BLaER1 treated with 17β-estradiol and CSF1 and Interleukin-3, amounts not matched to agents 10 nM and 100 nM (cell line): ENCODE measurements at regions not wholly inside any gene's neighbourhood (a gene's known extent, or its start where the extent isn't known, plus 50 kb on each side); places are given as distances from the start of the nearest gene placed in this dataset.
A peak's percentile ranks its signal among the peaks of the same experiment; 100 is the strongest.

Experiments used
- H3K27ac ChIP-seq, 11 experiments: shearing (Covaris generic); formaldehyde crosslinking; 2 replicates each; pipeline ENCODE4 v1.8.1; 2022
- H3K27me3 ChIP-seq, 11 experiments: shearing (Covaris generic); formaldehyde crosslinking; 2 replicates each; pipeline ENCODE4 v1.8.1; 2022
- H3K36me3 ChIP-seq, 11 experiments: shearing (Covaris generic); formaldehyde crosslinking; 2 replicates each; pipeline ENCODE4 v1.8.1; 2022
- H3K4me1 ChIP-seq, 10 experiments: shearing (Covaris generic); formaldehyde crosslinking; 2 replicates each; pipeline ENCODE4 v1.8.1; 2022
- H3K4me2 ChIP-seq, 11 experiments: shearing (Covaris generic); formaldehyde crosslinking; 2 replicates each; pipeline ENCODE4 v1.8.1; 2022
- H3K4me3 ChIP-seq, 10 experiments: shearing (Covaris generic); formaldehyde crosslinking; 2 replicates each; pipeline ENCODE4 v1.8.1; 2022
- H3K9ac ChIP-seq, 11 experiments: shearing (Covaris generic); formaldehyde crosslinking; 2 replicates each; pipeline ENCODE4 v1.8.1; 2022
- H3K9me3 ChIP-seq, 11 experiments: shearing (Covaris generic); formaldehyde crosslinking; replicated peaks in 1 of 11; 2 replicates each; pipeline ENCODE4 v1.8.1; 2022
- H4K20me1 ChIP-seq, 11 experiments: shearing (Covaris generic); formaldehyde crosslinking; 2 replicates each; pipeline ENCODE4 v1.8.1; 2022
- Cebpa-rat ChIP-seq, 11 experiments: shearing (Covaris generic); IDR thresholded peaks; 2 replicates each; pipeline ENCODE4 v1.8.1; 2022

DNA sequence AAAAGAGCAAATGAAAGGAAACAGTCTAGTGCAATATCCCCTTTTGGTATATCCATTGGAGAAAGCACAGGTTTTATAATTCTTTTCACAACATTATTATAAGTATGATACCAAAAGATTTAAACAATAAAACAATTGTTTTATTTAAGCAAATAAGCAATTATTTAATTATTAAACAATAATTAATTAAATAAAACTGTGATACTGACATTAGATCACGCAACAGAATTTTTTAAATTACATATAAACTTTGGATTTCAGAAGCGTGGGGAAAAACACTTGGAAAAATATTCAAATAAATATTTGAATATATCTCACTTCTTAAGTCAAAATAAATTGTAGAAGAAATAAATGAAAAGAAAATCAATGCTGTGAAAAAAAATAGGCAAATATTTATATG is 76.2 kb upstream of the STXBP5 start:
- Histone ChIP-seq H3K4me2 (no peak overlapping the region), H3K9ac (no peak overlapping the region), H3K36me3 (no peaks in the 10 kb centered on the region), H3K4me1 (no peaks in the 10 kb centered on the region), H3K4me3 (no peak overlapping the region), H4K20me1 (no peaks in the 10 kb centered on the region), H3K27ac (no peak overlapping the region), H3K27me3 (no peaks in the 10 kb centered on the region), H3K9me3 (no peaks in the 10 kb centered on the region)
- no peak for TF ChIP-seq Cebpa-rat (IDR thresholded peaks at IDR 0.05)

DNA sequence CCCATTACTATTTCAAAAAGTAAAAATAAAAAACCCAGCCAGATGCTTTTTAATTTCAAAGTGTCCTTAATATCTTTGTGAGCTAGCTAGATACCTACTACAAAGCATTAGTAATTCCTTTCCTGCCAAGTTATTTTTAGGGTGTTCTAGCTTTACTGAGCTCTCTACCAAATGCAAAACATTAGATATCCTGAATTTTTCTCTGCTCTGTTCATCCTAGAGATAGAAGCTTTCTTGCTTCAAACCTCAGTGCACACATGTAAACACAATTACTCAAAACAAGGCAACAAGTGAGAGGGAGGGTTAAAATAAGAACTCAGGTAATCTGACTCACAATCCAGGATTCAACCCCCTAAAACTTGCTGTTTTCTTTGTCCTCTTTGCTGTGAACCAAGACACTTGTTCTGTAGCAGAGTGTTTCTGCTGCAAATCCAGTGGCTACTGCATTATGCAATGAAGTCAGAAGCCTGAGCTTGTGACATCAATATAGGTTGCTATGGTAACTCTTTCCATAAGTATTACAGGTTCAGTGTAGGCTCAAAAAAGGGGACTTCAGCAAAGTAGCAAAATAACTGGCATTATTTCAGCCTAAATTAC is 72.6 kb upstream of the STXBP5 start:
- no peaks in the 10 kb centered on the region for H3K9me3 ChIP-seq
- no peaks in the 10 kb centered on the region for H3K36me3 ChIP-seq
- no peaks in the 10 kb centered on the region for H3K27me3 ChIP-seq
- no peak overlapping the region for H3K27ac ChIP-seq
- no peak overlapping the region for H3K4me3 ChIP-seq
- no peaks in the 10 kb centered on the region for H3K4me1 ChIP-seq
- H4K20me1 ChIP-seq: no peaks in the 10 kb centered on the region
- H3K9ac ChIP-seq: no peak overlapping the region
- no peak for TF ChIP-seq Cebpa-rat (IDR thresholded peaks at IDR 0.05)
- no peak overlapping the region for H3K4me2 ChIP-seq

DNA sequence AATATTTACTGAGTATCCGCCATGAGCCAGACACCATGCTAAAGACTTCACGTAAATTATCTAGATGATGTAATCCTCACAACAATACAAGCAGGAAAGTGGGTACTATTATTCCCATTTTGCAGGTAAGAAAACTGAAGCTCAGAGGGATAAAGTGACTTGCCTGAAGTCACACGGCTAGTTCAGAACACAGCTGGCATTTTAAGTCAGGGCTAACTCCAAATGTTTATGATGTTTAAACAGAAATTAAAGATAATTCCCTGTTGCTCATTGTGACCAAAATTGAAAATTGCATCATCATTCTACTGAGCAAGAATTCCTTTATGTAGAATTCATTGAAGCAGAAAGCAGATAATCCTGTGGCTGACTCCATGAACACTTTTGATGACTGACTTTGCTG is 71.3 kb upstream of the STXBP5 start:
- H3K4me2 ChIP-seq: no peak overlapping the region
- H3K27me3 ChIP-seq: no peaks in the 10 kb centered on the region
- no peaks in the 10 kb centered on the region for H3K4me1 ChIP-seq
- no peaks in the 10 kb centered on the region for H3K9me3 ChIP-seq
- H3K9ac ChIP-seq: no peak overlapping the region
- no peak overlapping the region for H3K4me3 ChIP-seq
- H3K36me3 ChIP-seq: no peaks in the 10 kb centered on the region
- TF ChIP-seq Cebpa-rat (IDR thresholded peaks at IDR 0.05): peak in 1 of 11 experiments; percentile 11; a peak in 1 of 22 replicates
- H3K27ac ChIP-seq: no peak overlapping the region
- H4K20me1 ChIP-seq: no peaks in the 10 kb centered on the region

DNA sequence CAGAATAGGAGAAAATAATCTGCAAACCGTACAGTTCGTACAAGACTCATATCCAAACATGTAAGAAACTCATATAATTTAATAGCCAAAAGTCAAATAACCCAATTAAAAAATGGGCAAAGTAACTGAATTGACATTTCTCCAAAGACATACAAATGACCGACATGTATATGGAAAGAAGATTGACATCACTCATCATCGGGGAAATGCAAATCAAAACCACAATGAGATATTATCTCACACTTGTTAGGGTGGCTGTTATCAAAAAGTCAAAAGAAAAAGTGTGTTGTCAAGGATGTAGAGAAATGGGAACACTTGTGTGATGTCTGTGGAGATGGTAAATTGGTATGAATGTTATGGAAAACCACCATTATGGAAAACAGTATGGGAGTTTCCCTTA is 70.5 kb upstream of the STXBP5 start:
- H4K20me1 ChIP-seq: no peaks in the 10 kb centered on the region
- no peak overlapping the region for H3K4me3 ChIP-seq
- TF ChIP-seq Cebpa-rat (IDR thresholded peaks at IDR 0.05): no peak
- H3K4me2 ChIP-seq: no peak overlapping the region
- no peak overlapping the region for H3K27ac ChIP-seq
- no peak overlapping the region for H3K9ac ChIP-seq
- H3K27me3 ChIP-seq: no peaks in the 10 kb centered on the region
- H3K4me1 ChIP-seq: no peaks in the 10 kb centered on the region
- H3K9me3 ChIP-seq: no peaks in the 10 kb centered on the region
- no peaks in the 10 kb centered on the region for H3K36me3 ChIP-seq

DNA sequence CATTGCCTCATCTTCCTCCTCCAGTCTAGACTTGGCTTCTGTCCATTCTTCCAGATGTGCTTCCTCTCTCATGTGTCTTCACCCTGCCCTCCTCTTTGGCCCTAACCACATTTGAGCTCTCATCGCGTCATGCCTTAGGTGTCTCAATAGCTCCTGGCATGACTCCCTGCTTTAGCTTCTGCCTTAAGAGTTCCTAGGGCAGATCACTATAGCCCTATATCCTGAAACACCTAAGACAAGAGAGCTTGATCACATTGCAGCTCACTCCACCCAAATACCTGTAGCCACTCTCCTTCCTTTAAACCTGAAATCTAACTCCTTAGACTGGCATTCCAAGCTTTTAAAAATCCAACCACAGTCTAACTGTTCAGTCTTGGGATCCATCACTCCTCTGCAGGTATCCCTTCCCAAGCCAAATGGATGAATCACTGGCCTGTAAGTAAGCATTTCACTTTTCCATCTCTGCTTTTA is 69.0 kb upstream of the STXBP5 start:
- H3K27ac ChIP-seq: no peak overlapping the region
- H3K9me3 ChIP-seq: no peaks in the 10 kb centered on the region
- no peaks in the 10 kb centered on the region for H4K20me1 ChIP-seq
- no peak overlapping the region for H3K4me2 ChIP-seq
- no peak overlapping the region for H3K9ac ChIP-seq
- H3K4me1 ChIP-seq: no peaks in the 10 kb centered on the region
- no peak overlapping the region for H3K4me3 ChIP-seq
- no peak for TF ChIP-seq Cebpa-rat (IDR thresholded peaks at IDR 0.05)
- no peaks in the 10 kb centered on the region for H3K36me3 ChIP-seq
- no peaks in the 10 kb centered on the region for H3K27me3 ChIP-seq

DNA sequence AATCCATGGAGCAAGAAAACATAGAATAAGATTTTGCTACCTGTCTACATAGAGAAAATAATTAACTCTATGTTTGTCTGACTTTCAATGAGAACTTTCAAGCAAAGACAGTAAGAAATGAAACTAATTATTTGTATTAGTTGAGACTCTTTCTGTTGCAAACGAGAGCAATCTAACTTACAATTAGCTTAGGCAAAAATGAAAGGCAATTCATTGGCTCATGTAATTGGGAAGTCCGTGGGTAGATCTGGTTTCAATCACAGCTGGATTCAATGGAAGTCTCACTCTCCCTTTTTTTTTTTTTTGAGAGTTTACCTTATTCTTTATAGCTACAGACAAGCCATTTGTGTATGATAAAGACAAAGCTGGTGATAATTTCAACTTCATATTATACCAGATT is 68.2 kb upstream of the STXBP5 start:
- Histone ChIP-seq H4K20me1 (no peaks in the 10 kb centered on the region), H3K4me3 (no peak overlapping the region), H3K27ac (no peak overlapping the region), H3K36me3 (no peaks in the 10 kb centered on the region), H3K9ac (no peak overlapping the region), H3K4me2 (no peak overlapping the region), H3K27me3 (no peaks in the 10 kb centered on the region), H3K9me3 (no peaks in the 10 kb centered on the region), H3K4me1 (no peaks in the 10 kb centered on the region)
- no peak for TF ChIP-seq Cebpa-rat (IDR thresholded peaks at IDR 0.05)

DNA sequence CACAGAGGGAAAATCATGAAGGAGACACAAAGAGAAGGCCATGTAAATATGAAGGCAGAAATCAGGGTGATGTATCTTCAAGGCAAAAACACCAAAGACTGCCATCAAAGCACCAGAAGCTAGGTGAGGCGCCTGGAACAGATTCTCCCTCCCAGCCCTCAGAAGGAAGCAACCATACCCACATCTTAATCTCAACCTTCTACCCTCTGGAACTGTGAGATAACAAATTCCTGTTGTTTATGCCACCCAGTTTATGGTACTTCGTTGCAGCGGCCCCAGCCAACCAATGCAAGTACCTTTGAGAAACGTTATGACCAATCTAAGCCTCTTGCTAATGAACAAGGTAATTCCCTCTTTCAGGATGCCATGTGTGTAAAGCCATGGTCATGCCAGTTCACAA is 66.2 kb upstream of the STXBP5 start:
- Histone ChIP-seq H3K4me1 (no peaks in the 10 kb centered on the region), H3K27ac (no peak overlapping the region), H3K9me3 (no peaks in the 10 kb centered on the region), H4K20me1 (no peaks in the 10 kb centered on the region), H3K27me3 (no peaks in the 10 kb centered on the region), H3K4me2 (no peak overlapping the region), H3K9ac (no peak overlapping the region), H3K4me3 (no peak overlapping the region), H3K36me3 (no peaks in the 10 kb centered on the region)
- TF ChIP-seq Cebpa-rat (IDR thresholded peaks at IDR 0.05): no peak

DNA sequence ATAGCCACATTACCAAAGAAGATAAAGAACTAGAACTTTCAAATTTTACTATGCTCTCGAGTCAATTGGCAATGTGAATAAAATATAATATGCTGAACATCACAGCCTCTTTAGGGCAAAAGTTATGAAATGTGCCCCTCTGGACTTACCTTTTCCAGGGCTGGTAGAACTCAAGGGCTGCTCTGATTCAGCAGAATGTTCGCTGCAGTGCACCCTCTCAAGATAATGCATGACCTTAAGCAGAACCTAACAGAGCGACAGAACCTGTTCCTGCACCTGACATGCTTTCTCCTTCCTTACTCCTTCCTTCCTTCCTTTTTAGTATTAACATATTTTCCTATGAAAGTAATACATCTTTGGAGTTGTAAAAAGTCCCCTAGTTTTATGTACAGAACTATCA is 65.4 kb upstream of the STXBP5 start:
- Histone ChIP-seq H3K9ac (no peak overlapping the region), H4K20me1 (no peaks in the 10 kb centered on the region), H3K4me3 (no peak overlapping the region), H3K27me3 (no peaks in the 10 kb centered on the region), H3K4me1 (no peaks in the 10 kb centered on the region), H3K36me3 (no peaks in the 10 kb centered on the region), H3K27ac (no peak overlapping the region), H3K4me2 (no peak overlapping the region), H3K9me3 (no peaks in the 10 kb centered on the region)
- TF ChIP-seq Cebpa-rat (IDR thresholded peaks at IDR 0.05): no peak

DNA sequence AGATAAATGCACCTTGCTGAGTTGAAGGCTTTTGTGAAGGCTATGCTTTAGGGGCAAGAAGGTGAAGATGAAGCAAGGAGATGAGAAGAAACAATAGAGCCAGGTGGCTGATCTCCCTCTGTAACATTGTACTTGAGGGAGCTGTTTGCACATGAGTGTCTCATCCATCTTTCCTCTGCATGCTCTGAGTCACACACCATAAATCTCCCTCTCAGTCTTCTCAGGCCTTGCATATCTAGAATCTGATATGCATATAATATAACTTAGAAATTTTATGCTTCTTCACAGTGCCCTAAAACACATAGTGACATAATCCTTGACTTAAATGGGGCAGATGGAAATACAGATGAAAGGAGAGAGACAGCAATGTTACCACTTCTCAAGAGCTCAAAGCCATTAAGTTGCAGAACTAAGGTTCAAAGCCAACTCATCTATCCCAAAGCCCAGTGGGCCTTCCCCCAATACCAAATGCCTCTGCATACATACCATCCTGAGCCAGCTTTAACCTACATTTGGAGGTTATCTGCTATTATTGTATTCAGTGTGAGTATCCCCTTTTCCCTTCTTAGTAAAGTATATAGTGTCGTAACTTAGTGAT is 62.4 kb upstream of the STXBP5 start:
- Histone ChIP-seq H3K9me3 (no peaks in the 10 kb centered on the region), H3K4me2 (no peak overlapping the region), H3K36me3 (no peaks in the 10 kb centered on the region), H4K20me1 (no peaks in the 10 kb centered on the region), H3K27ac (no peak overlapping the region), H3K4me3 (no peak overlapping the region), H3K9ac (no peak overlapping the region), H3K4me1 (no peaks in the 10 kb centered on the region), H3K27me3 (no peaks in the 10 kb centered on the region)
- TF ChIP-seq Cebpa-rat (IDR thresholded peaks at IDR 0.05): no peak

DNA sequence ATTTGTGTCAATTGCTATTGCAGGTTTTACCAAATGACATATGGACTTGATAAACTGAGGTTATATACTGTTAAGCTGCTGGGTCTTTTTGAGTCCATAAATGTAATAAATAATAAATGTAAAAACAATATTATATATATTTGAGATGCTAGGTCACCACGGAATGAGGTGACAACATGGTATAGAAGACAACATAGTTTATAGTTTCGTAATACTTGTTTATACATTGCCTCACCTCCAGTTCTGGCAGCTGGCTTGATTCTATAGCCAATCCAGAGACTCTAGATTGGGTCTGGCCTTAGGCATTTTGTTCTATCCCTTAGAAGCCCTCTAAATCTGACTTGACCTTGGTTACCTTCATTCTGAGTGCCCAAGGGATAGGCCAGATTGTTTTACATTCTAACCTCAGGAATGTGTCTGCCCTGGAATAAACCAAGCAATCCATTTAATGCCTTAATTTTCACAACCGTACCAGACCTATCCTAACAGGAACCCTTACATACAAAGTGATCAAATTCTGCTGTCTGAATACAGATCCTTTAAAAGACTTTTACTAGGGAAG is 61.5 kb upstream of the STXBP5 start:
- 0 out of 22 replicates have a peak, but pooled peaks of 1 of the 11 experiments have one; percentile 8 for TF ChIP-seq Cebpa-rat (IDR thresholded peaks at IDR 0.05)
- H3K27ac ChIP-seq: no peak overlapping the region
- no peaks in the 10 kb centered on the region for H3K27me3 ChIP-seq
- H4K20me1 ChIP-seq: no peaks in the 10 kb centered on the region
- H3K4me3 ChIP-seq: no peak overlapping the region
- no peak overlapping the region for H3K4me2 ChIP-seq
- H3K9ac ChIP-seq: no peak overlapping the region
- H3K36me3 ChIP-seq: no peaks in the 10 kb centered on the region
- no peaks in the 10 kb centered on the region for H3K9me3 ChIP-seq
- H3K4me1 ChIP-seq: no peaks in the 10 kb centered on the region
